ENCODE measurements at regions not wholly inside any gene's neighbourhood (a gene's known extent, or its start where the extent isn't known, plus 50 kb on each side); places are given as distances from the start of the nearest gene placed in this dataset.

GRCh38 chr6:43849844-43850243 lies 79.8 kb downstream of the VEGFA start:
- no peaks in the 10 kb centered on the region for H3K36me3 Mint-ChIP-seq (ENCODE audit: low read depth)
- H3K4me3 Mint-ChIP-seq (ENCODE audit: unreplicated experiment): no peak overlapping the region
- no peak for DNase-seq (ENCODE audit: low spot score)
- H3K27me3 Mint-ChIP-seq (ENCODE audit: low read depth): peaks cover 7% of the 10 kb centered on the region
- H3K4me1 Mint-ChIP-seq (ENCODE audit: low read depth): peaks cover 48% of the 10 kb centered on the region
- no peaks in the 10 kb centered on the region for H3K9me3 Mint-ChIP-seq (ENCODE audit: low read depth)
- H3K27ac Mint-ChIP-seq (ENCODE audit: unreplicated experiment): no peak overlapping the region
- no peak for TF ChIP-seq CTCF (IDR thresholded peaks at IDR 0.05)

- H3K27me3 Mint-ChIP-seq (ENCODE audit: low read depth): peaks cover 11% of the 10 kb centered on the region
- peaks cover 2% of the 10 kb centered on the region for H3K36me3 Mint-ChIP-seq (ENCODE audit: low read depth)
- no peaks in the 10 kb centered on the region for H3K9me3 Mint-ChIP-seq (ENCODE audit: low read depth)
- peaks cover 44% of the 10 kb centered on the region for H3K4me1 Mint-ChIP-seq (ENCODE audit: low read depth)
- H3K4me3 Mint-ChIP-seq (ENCODE audit: unreplicated experiment): no peak overlapping the region
- TF ChIP-seq CTCF (IDR thresholded peaks at IDR 0.05): no peak
- no peak for DNase-seq (ENCODE audit: low spot score)
- H3K27ac Mint-ChIP-seq (ENCODE audit: unreplicated experiment): no peak overlapping the region
Observed at GRCh38 chr6:43848671-43849391, 78.8 kb downstream of the VEGFA start.

- peaks cover 17% of the 10 kb centered on the region for H3K27me3 Mint-ChIP-seq (ENCODE audit: low read depth)
- H3K4me1 Mint-ChIP-seq (ENCODE audit: low read depth): peaks cover 38% of the 10 kb centered on the region
- no peak for TF ChIP-seq CTCF (IDR thresholded peaks at IDR 0.05)
- H3K4me3 Mint-ChIP-seq (ENCODE audit: unreplicated experiment): no peak overlapping the region
- H3K27ac Mint-ChIP-seq (ENCODE audit: unreplicated experiment): no peak overlapping the region
- no peaks in the 10 kb centered on the region for H3K9me3 Mint-ChIP-seq (ENCODE audit: low read depth)
- no peak for DNase-seq (ENCODE audit: low spot score)
- H3K36me3 Mint-ChIP-seq (ENCODE audit: low read depth): peaks cover 2% of the 10 kb centered on the region
Observed at GRCh38 chr6:43847741-43848630, 78.0 kb downstream of the VEGFA start.

- DNase-seq (ENCODE audit: low spot score): no peak
- no peak for TF ChIP-seq CTCF (IDR thresholded peaks at IDR 0.05)
- Mint-ChIP-seq H3K27me3 (ENCODE audit: low read depth) (peaks cover 19% of the 10 kb centered on the region), H3K27ac (ENCODE audit: unreplicated experiment) (no peak overlapping the region), H3K4me1 (ENCODE audit: low read depth) (peaks cover 26% of the 10 kb centered on the region), H3K36me3 (ENCODE audit: low read depth) (peaks cover 2% of the 10 kb centered on the region), H3K4me3 (ENCODE audit: unreplicated experiment) (no peak overlapping the region), H3K9me3 (ENCODE audit: low read depth) (no peaks in the 10 kb centered on the region)
Observed at GRCh38 chr6:43846556-43846955, 76.5 kb downstream of the VEGFA start.

GRCh38 chr6:43845646-43846045 lies 75.6 kb downstream of the VEGFA start:
- Mint-ChIP-seq H3K27ac (ENCODE audit: unreplicated experiment) (no peak overlapping the region), H3K4me3 (ENCODE audit: unreplicated experiment) (no peak overlapping the region), H3K9me3 (ENCODE audit: low read depth) (no peaks in the 10 kb centered on the region), H3K4me1 (ENCODE audit: low read depth) (peaks cover 17% of the 10 kb centered on the region), H3K27me3 (ENCODE audit: low read depth) (peaks cover 19% of the 10 kb centered on the region), H3K36me3 (ENCODE audit: low read depth) (peaks cover 2% of the 10 kb centered on the region)
- DNase-seq (ENCODE audit: low spot score): no peak
- no peak for TF ChIP-seq CTCF (IDR thresholded peaks at IDR 0.05)

All from chondrocyte (in vitro differentiated cells).